ENCODE measurements at regions not wholly inside any gene's neighbourhood (a gene's known extent, or its start where the extent isn't known, plus 50 kb on each side); places are given as distances from the start of the nearest gene placed in this dataset.

- DNase-seq (ENCODE audit: low read depth): no peak
- TF ChIP-seq CTCF (IDR thresholded peaks at IDR 0.05; ENCODE audit: low read depth, low read length, missing control alignments): no peak
- H3K4me3 ChIP-seq (ENCODE audit: low read depth, low read length): no peak overlapping the region
Measured at GRCh38 chr18:68072744-68073143, 556.2 kb upstream of the DSEL start.

DNA sequence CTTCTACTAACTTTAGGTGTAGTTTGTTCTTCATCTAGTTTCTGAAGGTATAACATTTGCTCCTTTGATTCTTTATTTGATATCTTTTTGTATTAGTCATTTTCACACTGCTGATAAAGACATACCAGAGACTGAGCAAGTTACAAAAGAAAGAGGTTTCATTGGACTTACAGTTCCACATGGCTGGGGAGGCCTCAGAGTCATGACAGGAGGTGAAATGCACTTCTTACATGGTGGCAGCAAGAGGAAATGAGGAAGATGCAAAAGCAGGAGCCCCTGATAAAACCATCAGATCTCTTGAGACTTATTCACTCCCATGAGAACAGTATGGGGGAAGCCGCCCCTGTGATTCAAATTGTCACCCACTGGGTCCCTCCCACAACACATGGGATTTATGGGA lies 544.4 kb upstream of the DSEL start:
- no peak for TF ChIP-seq CTCF (IDR thresholded peaks at IDR 0.05; ENCODE audit: low read depth, low read length, missing control alignments)
- no peak for DNase-seq (ENCODE audit: low read depth)
- H3K4me3 ChIP-seq (ENCODE audit: low read depth, low read length): no peak overlapping the region

- TF ChIP-seq CTCF (IDR thresholded peaks at IDR 0.05; ENCODE audit: low read depth, low read length, missing control alignments): no peak
- H3K4me3 ChIP-seq (ENCODE audit: low read depth, low read length): no peak overlapping the region
- no peak for DNase-seq (ENCODE audit: low read depth)
Measured at GRCh38 chr18:68056936-68057335, 540.4 kb upstream of the DSEL start.

GRCh38 chr18:68054669-68055068 lies 538.1 kb upstream of the DSEL start:
- DNase-seq (ENCODE audit: low read depth): no peak
- no peak for TF ChIP-seq CTCF (IDR thresholded peaks at IDR 0.05; ENCODE audit: low read depth, low read length, missing control alignments)
- H3K4me3 ChIP-seq (ENCODE audit: low read depth, low read length): no peak overlapping the region

- no peak for DNase-seq (ENCODE audit: low read depth)
- H3K4me3 ChIP-seq (ENCODE audit: low read depth, low read length): no peak overlapping the region
- TF ChIP-seq CTCF (IDR thresholded peaks at IDR 0.05; ENCODE audit: low read depth, low read length, missing control alignments): no peak
Measured at GRCh38 chr18:68053290-68053689, 536.8 kb upstream of the DSEL start.

DNA sequence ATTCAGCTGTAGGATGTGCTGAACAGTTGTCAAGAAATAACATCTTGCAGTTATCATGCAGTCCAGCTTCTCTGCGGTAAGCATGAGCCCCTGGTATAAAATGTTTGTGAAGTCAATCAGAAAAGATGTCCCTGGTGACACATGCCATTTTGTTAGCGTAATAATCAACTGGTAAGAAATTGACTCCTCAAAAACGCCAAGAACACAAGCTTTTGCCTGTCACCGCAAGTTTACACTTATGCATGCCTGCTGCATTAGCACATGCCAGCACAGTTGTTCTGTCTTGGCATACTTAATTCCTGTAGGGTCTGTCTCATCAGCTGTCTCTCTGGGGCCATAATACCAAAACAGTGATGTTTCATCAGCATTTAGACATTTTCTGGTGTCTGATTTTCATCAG lies 524.8 kb upstream of the DSEL start:
- H3K4me3 ChIP-seq (ENCODE audit: low read depth, low read length): no peak overlapping the region
- no peak for DNase-seq (ENCODE audit: low read depth)
- TF ChIP-seq CTCF (IDR thresholded peaks at IDR 0.05; ENCODE audit: low read depth, low read length, missing control alignments): no peak

DNA sequence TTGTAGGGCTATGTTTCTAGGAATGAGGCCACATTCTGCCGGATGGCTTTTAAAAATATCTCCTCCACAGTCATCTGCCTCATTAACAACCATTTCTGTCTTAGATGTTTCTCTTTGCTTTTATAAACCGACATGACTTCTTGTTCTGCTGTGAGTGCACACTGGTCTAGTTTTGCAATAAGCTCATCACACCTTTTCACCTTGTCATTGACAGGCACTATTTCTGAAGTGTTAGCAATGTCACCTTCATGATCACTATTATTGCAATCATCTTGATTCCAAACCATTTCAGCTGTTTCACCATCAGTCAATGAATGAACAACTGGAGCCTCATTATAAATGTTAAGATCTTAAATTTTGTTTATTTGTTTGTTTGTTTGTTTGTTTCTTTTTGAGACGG lies 523.7 kb upstream of the DSEL start:
- DNase-seq (ENCODE audit: low read depth): no peak
- TF ChIP-seq CTCF (IDR thresholded peaks at IDR 0.05; ENCODE audit: low read depth, low read length, missing control alignments): no peak
- no peak overlapping the region for H3K4me3 ChIP-seq (ENCODE audit: low read depth, low read length)
